Coronary artery (tissue), 2 donors: ENCODE measurements at regions not wholly inside any gene's neighbourhood (a gene's known extent, or its start where the extent isn't known, plus 50 kb on each side); places are given as distances from the start of the nearest gene placed in this dataset.

Experiments
- DNase-seq: peaks from one replicate; pipeline ENCODE4 v3.0.0-alpha.2; 2017; ENCODE audit warnings: low spot score
- H3K27ac ChIP-seq, 2 donors: fragments of 200-600 bp; sonication (generic); one replicate each; pipeline ENCODE4 v1.5.1; 2016 to 2019
- H3K4me3 ChIP-seq: fragments of 200-600 bp; sonication (generic); 2 replicates; pipeline ENCODE4 v1.5.1; 2016; ENCODE audit warnings: mild to moderate bottlenecking, moderate library complexity
- TF ChIP-seq, protein P1 (sequence below): fragments of 200-600 bp; sonication (generic); IDR thresholded peaks from one replicate; pipeline ENCODE4 v1.5.1; 2019; ENCODE audit warnings: antibody characterized with exemption

DNA sequence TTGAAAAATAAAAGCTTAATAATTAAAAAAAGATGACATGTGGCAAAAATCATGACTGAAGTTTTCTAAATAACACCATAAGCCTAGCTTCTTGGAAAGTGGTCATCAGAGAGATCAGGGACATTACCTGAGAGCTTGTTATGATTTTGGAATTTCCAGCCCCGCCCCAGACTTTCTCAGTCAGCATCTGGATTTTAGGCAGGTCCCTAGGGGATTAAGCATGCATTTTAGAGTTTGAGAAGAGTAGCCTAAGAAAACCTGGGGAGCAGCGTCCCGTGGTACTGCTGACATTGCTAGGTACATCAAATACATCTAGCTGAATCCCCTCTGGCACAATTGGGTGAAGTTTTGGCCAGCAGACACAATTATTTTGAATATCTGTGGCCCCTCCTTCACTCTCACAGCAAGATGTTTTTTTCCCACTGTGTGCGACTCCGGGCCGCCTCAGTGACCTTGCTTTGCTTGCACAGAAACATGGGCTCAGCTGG, 58.7 kb upstream of the MEF2A start:
- no peak for DNase-seq
- peak overlapping the region; percentile 68 to 75 for H3K27ac ChIP-seq
- peak overlapping the region; percentile 27 for H3K4me3 ChIP-seq
- TF ChIP-seq, protein P1, sequence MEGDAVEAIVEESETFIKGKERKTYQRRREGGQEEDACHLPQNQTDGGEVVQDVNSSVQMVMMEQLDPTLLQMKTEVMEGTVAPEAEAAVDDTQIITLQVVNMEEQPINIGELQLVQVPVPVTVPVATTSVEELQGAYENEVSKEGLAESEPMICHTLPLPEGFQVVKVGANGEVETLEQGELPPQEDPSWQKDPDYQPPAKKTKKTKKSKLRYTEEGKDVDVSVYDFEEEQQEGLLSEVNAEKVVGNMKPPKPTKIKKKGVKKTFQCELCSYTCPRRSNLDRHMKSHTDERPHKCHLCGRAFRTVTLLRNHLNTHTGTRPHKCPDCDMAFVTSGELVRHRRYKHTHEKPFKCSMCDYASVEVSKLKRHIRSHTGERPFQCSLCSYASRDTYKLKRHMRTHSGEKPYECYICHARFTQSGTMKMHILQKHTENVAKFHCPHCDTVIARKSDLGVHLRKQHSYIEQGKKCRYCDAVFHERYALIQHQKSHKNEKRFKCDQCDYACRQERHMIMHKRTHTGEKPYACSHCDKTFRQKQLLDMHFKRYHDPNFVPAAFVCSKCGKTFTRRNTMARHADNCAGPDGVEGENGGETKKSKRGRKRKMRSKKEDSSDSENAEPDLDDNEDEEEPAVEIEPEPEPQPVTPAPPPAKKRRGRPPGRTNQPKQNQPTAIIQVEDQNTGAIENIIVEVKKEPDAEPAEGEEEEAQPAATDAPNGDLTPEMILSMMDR, result no peak

DNA sequence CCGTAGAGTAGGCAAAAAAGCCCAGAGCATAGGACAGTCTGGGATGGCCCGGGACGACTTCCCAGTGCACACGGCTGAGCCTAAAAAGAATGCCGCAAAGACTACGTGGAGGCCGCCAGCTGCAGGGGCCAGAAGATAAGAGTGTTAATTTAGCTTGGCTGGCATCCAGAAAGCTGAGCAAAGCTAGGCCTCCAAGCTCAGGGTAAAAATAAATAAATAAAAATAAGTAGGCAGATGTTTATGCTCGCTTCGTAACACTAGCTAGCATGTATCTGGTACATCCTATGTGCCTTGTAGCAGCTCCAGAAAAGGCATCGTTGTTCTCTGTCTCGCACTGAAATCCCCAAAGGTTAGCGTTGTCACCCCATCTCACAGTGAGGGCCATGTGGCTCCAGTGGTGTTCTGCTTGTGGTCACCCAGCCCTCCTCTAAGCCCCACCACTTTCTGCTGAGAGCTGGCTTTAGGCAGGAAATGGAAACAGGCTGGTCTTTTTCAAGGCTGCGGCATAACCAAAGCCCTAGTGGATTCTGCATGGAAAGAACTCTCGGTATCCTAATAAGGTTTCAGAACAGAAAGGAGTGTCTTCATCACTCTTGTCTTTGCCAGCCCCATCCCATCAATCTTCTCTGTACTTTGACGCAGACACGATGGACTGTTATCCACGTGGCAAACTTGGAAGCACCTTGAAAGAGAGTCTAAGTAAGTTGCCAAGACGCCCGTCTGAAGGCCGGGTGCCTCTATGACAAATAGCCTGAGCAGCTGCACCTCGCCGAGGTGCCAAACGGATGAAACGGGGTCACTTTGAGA, 58.1 kb upstream of the MEF2A start:
- peak overlapping the region; percentile 27 for H3K4me3 ChIP-seq
- TF ChIP-seq, protein P1, result no peak
- peak overlapping the region; percentile 68 to 75 for H3K27ac ChIP-seq
- peak; percentile 84 for DNase-seq

DNA sequence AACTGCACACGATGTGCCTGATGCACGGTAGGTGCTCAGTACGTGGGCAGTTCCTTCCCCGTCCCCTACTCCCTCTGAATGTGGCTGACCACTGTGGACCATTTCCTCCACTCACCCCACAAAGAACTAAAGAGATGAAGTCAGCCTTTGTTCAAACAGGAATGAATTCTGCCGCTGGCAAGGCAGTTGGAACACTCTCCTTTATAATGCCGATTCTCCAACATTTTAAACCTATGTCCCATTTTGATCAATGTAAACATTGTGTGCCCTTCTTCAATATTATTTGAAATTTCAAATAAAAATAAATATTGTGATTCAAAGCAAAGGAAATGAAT, 57.5 kb upstream of the MEF2A start:
- no peak for DNase-seq
- TF ChIP-seq, protein P1, result no peak
- Histone ChIP-seq H3K4me3 (peak overlapping the region; percentile 27), H3K27ac (peak overlapping the region; percentile 68 to 75)

DNA sequence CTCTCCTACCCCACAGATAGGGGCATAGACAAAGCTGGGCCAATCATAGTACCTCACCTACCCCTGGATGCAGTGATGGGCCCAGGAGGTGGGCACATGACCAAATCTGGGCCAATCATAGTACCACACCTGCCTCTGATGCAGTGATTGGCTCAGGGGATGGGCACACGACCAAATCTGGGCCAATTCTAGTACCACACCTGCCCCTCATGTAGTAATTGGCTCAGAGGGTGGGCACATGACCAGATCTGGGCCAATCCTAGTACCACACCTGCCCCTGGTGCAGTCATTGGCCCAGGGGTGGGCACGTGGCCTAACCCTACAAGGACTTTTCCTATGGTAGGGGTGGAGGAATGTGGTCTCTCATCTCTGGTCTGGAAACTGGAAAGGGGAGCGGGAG, 56.9 kb upstream of the MEF2A start:
- H3K27ac ChIP-seq, result peak overlapping the region; percentile 8 to 75
- TF ChIP-seq, protein P1, result no peak
- DNase-seq, result no peak
- H3K4me3 ChIP-seq, result no peak overlapping the region

DNA sequence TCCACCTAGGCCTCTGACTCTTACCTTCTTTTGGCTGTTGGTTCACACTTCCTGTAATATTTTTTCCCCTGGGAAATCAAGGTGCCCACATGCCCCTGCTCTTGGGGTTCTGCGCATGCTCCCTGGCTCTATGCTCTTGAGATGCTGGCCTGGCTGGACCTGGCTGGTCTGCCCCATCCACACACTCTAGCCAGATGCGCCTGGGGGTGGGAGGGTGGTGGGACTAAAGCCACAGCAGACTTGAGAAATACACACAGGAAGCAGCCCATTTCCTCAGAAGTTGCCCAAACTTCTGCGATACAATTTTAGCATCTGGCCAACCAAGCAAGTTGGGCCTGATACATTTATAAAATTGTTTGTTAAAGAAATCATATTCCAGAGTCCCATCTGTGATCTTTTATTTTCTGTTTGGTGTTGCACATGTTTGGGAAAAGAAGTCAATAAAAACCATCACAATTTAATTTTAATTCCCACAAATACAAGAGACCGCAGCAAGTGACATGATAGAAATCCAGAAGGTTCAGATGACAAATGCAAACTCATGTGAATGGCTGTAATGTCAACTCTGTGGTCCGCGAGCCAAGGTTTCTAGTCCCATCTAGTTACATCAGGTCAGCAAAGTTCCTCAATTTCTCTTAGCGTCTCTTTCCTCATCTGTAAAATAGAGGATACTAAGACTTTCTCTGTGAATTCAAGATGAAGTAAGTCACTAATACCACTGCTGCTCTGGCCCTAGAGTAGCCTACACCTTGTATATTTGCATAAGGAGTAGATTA, 55.9 kb upstream of the MEF2A start:
- peak overlapping the region in 1 of 2 donors; percentile 49 for H3K27ac ChIP-seq
- TF ChIP-seq, protein P1, result no peak
- H3K4me3 ChIP-seq, result no peak overlapping the region
- no peak for DNase-seq

DNA sequence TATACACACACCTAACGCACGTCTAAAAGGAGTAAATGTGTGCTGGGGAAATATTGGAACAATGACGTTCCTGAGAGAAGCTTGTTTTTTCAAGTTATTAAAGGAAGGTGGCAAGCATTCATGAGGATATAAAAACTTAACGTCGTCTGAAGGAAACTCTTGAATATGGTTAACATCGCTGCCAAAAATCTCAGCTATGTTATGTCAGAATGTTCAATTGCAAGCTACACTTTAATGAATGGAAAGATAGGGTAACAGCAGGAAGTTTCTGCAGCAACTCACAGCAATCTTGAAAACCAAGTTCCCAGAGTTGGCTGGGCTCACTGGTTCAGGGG, 54.3 kb upstream of the MEF2A start:
- TF ChIP-seq, protein P1, result no peak
- Histone ChIP-seq H3K27ac (peak overlapping the region; percentile 18 to 64), H3K4me3 (peak overlapping the region; percentile 36)
- DNase-seq, result no peak
